ENCODE measurements at regions not wholly inside any gene's neighbourhood (a gene's known extent, or its start where the extent isn't known, plus 50 kb on each side); places are given as distances from the start of the nearest gene placed in this dataset.

DNA sequence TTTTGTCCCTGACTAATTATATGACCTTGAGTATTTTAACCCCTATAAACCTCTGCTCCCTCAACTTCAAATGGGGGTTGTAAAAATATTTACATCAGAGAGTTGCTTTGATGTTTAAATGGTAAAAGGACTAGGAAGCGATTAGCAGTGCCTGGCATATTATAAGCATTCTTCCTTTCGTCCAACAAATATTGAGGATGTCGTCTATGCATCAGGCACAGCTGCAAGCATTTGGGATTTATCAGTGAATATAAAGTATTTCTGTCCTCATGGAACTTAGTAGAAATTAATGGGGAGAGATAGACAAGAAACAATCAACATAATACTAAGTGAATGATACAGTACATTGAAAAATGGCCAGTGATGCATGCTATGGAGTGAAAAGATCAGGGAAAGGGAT, 115.5 kb upstream of the EDNRA start:
- no peak overlapping the region for H3K27ac ChIP-seq
- H3K27me3 ChIP-seq, result no peaks in the 10 kb centered on the region
- no peaks in the 10 kb centered on the region for H3K9me3 ChIP-seq
- H3K36me3 ChIP-seq, result no peaks in the 10 kb centered on the region
- H3K4me1 ChIP-seq, result peaks cover 5 to 19% of the 10 kb centered on the region in 2 donors
- DNase-seq (ENCODE audit: low spot score in 2 of 2), result no peak
- H3K4me3 ChIP-seq, result no peak overlapping the region
- intact Hi-C loops (cut with DNase I), result no loop called here
- TF ChIP-seq, protein P1, sequence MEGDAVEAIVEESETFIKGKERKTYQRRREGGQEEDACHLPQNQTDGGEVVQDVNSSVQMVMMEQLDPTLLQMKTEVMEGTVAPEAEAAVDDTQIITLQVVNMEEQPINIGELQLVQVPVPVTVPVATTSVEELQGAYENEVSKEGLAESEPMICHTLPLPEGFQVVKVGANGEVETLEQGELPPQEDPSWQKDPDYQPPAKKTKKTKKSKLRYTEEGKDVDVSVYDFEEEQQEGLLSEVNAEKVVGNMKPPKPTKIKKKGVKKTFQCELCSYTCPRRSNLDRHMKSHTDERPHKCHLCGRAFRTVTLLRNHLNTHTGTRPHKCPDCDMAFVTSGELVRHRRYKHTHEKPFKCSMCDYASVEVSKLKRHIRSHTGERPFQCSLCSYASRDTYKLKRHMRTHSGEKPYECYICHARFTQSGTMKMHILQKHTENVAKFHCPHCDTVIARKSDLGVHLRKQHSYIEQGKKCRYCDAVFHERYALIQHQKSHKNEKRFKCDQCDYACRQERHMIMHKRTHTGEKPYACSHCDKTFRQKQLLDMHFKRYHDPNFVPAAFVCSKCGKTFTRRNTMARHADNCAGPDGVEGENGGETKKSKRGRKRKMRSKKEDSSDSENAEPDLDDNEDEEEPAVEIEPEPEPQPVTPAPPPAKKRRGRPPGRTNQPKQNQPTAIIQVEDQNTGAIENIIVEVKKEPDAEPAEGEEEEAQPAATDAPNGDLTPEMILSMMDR (IDR thresholded peaks at IDR 0.05), result no peak

DNA sequence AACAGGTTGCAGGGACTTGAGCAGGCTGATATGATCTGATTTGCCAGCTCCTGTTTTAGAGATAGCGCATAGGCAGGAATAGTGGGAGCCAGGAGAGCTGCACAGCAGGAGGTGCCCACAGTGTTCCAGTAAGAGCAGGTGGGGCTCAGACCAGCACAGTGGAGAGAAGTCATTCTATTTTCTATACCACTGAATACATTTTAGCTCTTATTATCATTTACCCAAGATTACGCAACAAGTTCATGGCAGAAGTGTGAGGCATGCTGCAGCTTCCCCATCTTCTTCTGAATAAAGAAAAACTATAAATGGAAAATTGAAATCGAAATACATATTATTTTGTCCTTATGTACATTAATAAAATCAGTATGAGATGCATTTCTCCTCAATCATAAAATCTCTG, 114.7 kb upstream of the EDNRA start:
- TF ChIP-seq, protein P1 (IDR thresholded peaks at IDR 0.05), result no peak
- Histone ChIP-seq H3K4me3 (no peak overlapping the region), H3K4me1 (peaks cover 2 to 12% of the 10 kb centered on the region in 2 donors), H3K9me3 (no peaks in the 10 kb centered on the region), H3K27ac (no peak overlapping the region), H3K36me3 (no peaks in the 10 kb centered on the region), H3K27me3 (no peaks in the 10 kb centered on the region)
- intact Hi-C loops (cut with DNase I), result no loop called here
- DNase-seq (ENCODE audit: low spot score in 2 of 2), result no peak

DNA sequence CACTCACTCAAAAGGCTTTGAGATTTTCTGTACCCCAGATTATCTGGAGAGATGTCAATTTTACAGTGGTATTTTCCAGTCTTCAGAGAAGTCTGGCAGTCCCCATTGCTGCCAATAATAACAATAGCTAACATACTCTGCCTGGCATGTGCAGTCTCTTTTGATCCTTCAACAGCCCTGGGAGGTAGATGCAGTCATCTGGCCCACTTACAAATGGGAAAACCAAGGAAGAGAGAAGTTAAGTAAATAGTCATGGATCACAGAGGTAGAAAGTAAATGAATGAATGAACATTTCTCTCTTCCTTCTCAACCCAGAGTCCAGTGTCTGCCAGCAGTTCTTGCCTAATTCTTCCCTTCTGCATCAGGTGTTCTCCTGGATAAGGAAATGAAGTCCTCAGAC, 113.0 kb upstream of the EDNRA start:
- no peak for DNase-seq (ENCODE audit: low spot score in 2 of 2)
- TF ChIP-seq, protein P1 (IDR thresholded peaks at IDR 0.05), result no peak
- no peak overlapping the region for H3K27ac ChIP-seq
- intact Hi-C loops (cut with DNase I), result no loop called here
- H3K27me3 ChIP-seq, result no peaks in the 10 kb centered on the region
- H3K4me3 ChIP-seq, result no peak overlapping the region
- H3K4me1 ChIP-seq, result peaks cover 0 to 3% of the 10 kb centered on the region in 2 donors
- H3K9me3 ChIP-seq, result no peaks in the 10 kb centered on the region
- no peaks in the 10 kb centered on the region for H3K36me3 ChIP-seq

DNA sequence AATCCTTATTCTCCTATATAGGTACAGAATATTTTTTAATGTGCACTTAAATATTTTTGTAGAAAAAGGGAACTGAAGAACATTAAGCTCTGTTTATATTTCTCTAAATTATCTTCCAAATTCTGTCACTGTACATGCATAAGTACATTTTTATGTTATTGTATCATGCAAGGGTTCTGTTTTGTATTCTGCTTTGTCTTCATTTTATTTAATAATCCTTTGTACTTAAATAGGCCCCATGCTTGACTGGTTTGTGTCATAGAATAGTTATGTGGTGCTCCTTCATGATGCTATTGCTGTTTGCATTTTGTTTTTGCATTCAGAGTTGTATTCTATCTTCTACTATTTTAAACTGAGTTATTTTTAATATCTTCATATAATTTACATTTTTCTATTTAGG, 111.9 kb upstream of the EDNRA start:
- no peak overlapping the region for H3K4me3 ChIP-seq
- intact Hi-C loops (cut with DNase I), result no loop called here
- DNase-seq (ENCODE audit: low spot score in 2 of 2), result no peak
- H3K27ac ChIP-seq, result no peak overlapping the region
- no peaks in the 10 kb centered on the region for H3K27me3 ChIP-seq
- H3K9me3 ChIP-seq, result no peaks in the 10 kb centered on the region
- TF ChIP-seq, protein P1 (IDR thresholded peaks at IDR 0.05), result no peak
- peaks cover 0 to 3% of the 10 kb centered on the region in 2 donors for H3K4me1 ChIP-seq
- no peaks in the 10 kb centered on the region for H3K36me3 ChIP-seq

DNA sequence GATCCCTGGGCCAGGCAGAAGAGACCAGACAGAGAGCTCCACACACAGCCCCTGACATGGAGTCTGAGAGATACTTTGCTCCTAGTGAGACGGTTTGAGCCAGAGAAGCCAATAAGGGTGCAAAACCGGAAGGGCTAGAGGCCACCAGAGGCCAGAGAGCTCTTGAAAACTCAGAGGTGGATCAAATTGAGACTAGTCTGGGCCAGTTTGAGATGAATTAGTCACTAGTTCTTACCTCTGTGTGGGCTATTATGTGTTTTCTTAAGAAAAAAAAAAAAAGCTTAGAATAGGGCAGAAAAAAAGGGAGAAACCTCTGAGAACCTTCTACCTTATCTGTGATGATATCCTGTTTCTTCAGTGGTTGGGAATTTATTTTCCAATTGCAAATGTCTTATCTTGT, 110.4 kb upstream of the EDNRA start:
- Histone ChIP-seq H3K4me3 (no peak overlapping the region), H3K9me3 (no peaks in the 10 kb centered on the region), H3K27ac (no peak overlapping the region), H3K36me3 (no peaks in the 10 kb centered on the region), H3K4me1 (no peaks in the 10 kb centered on the region), H3K27me3 (no peaks in the 10 kb centered on the region)
- TF ChIP-seq, protein P1 (IDR thresholded peaks at IDR 0.05), result no peak
- intact Hi-C loops (cut with DNase I), result no loop called here
- no peak for DNase-seq (ENCODE audit: low spot score in 2 of 2)

DNA sequence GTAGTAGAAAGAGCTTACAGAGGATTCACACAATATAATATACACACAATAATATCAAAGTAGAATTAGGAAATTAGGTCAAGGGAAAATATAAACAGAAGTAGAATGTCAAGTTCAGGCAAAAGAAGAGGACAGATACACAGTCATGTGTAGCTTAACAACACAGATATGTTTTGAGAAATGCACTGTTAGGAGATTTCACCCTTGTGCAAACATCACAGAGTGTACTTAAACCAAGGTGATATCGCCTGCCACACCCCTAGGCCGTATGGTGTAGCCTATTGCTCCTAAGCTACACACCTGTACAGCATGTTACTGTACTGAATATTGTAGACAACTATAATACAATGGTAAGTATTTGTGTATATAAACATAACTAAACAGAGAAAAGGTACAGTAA, 110.0 kb upstream of the EDNRA start:
- Histone ChIP-seq H3K4me1 (no peaks in the 10 kb centered on the region), H3K27me3 (no peaks in the 10 kb centered on the region), H3K27ac (no peak overlapping the region), H3K4me3 (no peak overlapping the region), H3K36me3 (no peaks in the 10 kb centered on the region), H3K9me3 (no peaks in the 10 kb centered on the region)
- DNase-seq (ENCODE audit: low spot score in 2 of 2), result no peak
- intact Hi-C loops (cut with DNase I), result no loop called here
- TF ChIP-seq, protein P1 (IDR thresholded peaks at IDR 0.05), result no peak

Data from ascending aorta (tissue), 2 donors.